Ishikawa (cell line): ENCODE measurements at regions not wholly inside any gene's neighbourhood (a gene's known extent, or its start where the extent isn't known, plus 50 kb on each side); places are given as distances from the start of the nearest gene placed in this dataset.

Source experiments
- CEBPB ChIP-seq: IDR thresholded peaks from 2 replicates; pipeline ENCODE4 v1.6.1; 2012
- CREB1 ChIP-seq: IDR thresholded peaks from 2 replicates; pipeline ENCODE4 v1.6.1; 2012; ENCODE audit warnings: low read depth
- EGR1 ChIP-seq: IDR thresholded peaks from 2 replicates; pipeline ENCODE4 v1.6.1; 2012
- EP300 ChIP-seq: IDR thresholded peaks from 2 replicates; pipeline ENCODE4 v1.6.1; 2012; ENCODE audit warnings: borderline replicate concordance
- FOXM1 ChIP-seq: IDR thresholded peaks from 2 replicates; pipeline ENCODE4 v1.6.1; 2012; ENCODE audit warnings: low read depth, borderline replicate concordance
- MAX ChIP-seq: IDR thresholded peaks from 2 replicates; pipeline ENCODE4 v1.6.1; 2012
- NFIC ChIP-seq: IDR thresholded peaks from 2 replicates; pipeline ENCODE4 v1.6.1; 2012
- RAD21 ChIP-seq: IDR thresholded peaks from 2 replicates; pipeline ENCODE4 v1.6.1; 2012; ENCODE audit warnings: low read depth
- TAF1 ChIP-seq: IDR thresholded peaks from 2 replicates; pipeline ENCODE4 v1.6.1; 2012; ENCODE audit warnings: low read depth, mild to moderate bottlenecking
- TCF12 ChIP-seq: IDR thresholded peaks from 2 replicates; pipeline ENCODE4 v1.6.1; 2012; ENCODE audit warnings: low read depth
- TEAD4 ChIP-seq: IDR thresholded peaks from 2 replicates; pipeline ENCODE4 v1.6.1; 2012
- USF1 ChIP-seq: IDR thresholded peaks from 2 replicates; pipeline ENCODE4 v1.6.1; 2012
- YY1 ChIP-seq: IDR thresholded peaks from 2 replicates; pipeline ENCODE4 v1.6.1; 2012; ENCODE audit warnings: low read depth
- ZBTB7A ChIP-seq: IDR thresholded peaks from 2 replicates; pipeline ENCODE4 v1.6.1; 2012; ENCODE audit warnings: low read depth
- TF ChIP-seq, protein P1 (sequence below): IDR thresholded peaks from 2 replicates; pipeline ENCODE4 v1.6.1; 2012; ENCODE audit warnings: low read depth, mild to moderate bottlenecking

GRCh38 chr6:156694679-156695078 lies 82.5 kb upstream of the ARID1B start:
- TF ChIP-seq YY1 (no peak), EGR1 (no peak), CREB1 (no peak), CEBPB (no peak), ZBTB7A (no peak)
- TF ChIP-seq, protein P1, sequence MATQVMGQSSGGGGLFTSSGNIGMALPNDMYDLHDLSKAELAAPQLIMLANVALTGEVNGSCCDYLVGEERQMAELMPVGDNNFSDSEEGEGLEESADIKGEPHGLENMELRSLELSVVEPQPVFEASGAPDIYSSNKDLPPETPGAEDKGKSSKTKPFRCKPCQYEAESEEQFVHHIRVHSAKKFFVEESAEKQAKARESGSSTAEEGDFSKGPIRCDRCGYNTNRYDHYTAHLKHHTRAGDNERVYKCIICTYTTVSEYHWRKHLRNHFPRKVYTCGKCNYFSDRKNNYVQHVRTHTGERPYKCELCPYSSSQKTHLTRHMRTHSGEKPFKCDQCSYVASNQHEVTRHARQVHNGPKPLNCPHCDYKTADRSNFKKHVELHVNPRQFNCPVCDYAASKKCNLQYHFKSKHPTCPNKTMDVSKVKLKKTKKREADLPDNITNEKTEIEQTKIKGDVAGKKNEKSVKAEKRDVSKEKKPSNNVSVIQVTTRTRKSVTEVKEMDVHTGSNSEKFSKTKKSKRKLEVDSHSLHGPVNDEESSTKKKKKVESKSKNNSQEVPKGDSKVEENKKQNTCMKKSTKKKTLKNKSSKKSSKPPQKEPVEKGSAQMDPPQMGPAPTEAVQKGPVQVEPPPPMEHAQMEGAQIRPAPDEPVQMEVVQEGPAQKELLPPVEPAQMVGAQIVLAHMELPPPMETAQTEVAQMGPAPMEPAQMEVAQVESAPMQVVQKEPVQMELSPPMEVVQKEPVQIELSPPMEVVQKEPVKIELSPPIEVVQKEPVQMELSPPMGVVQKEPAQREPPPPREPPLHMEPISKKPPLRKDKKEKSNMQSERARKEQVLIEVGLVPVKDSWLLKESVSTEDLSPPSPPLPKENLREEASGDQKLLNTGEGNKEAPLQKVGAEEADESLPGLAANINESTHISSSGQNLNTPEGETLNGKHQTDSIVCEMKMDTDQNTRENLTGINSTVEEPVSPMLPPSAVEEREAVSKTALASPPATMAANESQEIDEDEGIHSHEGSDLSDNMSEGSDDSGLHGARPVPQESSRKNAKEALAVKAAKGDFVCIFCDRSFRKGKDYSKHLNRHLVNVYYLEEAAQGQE = no peak

- TF ChIP-seq, protein P1 = no peak
- TF ChIP-seq TAF1 (no peak), MAX (no peak), RAD21 (no peak), NFIC (no peak), CEBPB (no peak), EP300 (no peak), YY1 (no peak), CREB1 (no peak), TEAD4 (no peak)
These were observed 86.2 kb upstream of the ARID1B start for GRCh38 chr6:156691018-156691417.

DNA sequence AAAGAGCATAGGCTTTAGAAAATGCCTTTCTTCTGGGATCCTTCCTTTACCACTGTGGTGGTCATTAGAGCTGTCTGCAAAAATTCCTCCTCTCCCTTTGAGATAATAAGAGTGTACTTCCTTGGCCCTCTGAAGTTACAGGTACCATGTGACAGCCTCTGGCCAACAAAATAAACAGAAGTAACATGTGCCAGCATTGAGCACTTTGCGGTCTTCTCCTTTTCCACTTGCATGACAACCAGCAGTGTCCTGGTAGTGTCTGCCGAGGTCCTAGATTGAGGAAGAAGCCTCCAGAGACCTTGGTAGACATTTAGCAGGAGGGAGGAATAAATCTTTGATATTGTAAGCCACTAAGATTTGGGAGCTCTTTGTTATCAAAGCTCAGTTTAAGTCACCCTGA lies 87.5 kb upstream of the ARID1B start:
- TF ChIP-seq EP300 = no peak
- no peak for TF ChIP-seq ZBTB7A
- no peak for TF ChIP-seq USF1
- TF ChIP-seq FOXM1 = no peak
- no peak for TF ChIP-seq CEBPB
- TF ChIP-seq TAF1 = no peak
- no peak for TF ChIP-seq RAD21

- no peak for TF ChIP-seq TEAD4
- no peak for TF ChIP-seq NFIC
- TF ChIP-seq USF1 = no peak
- no peak for TF ChIP-seq ZBTB7A
- no peak for TF ChIP-seq CREB1
- no peak for TF ChIP-seq MAX
- TF ChIP-seq EGR1 = no peak
- TF ChIP-seq RAD21 = no peak
These were observed 88.6 kb upstream of the ARID1B start for GRCh38 chr6:156688620-156688971.

- TF ChIP-seq CREB1 (no peak), TCF12 (no peak), ZBTB7A (0 out of 2 replicates have a peak, but pooled peaks have one; percentile 45), EGR1 (no peak)
These were observed 89.2 kb upstream of the ARID1B start for GRCh38 chr6:156687789-156688619.

- TF ChIP-seq TCF12 (peak; percentile 26; the same call in 1 of the 2 replicates), YY1 (0 out of 2 replicates have a peak, but pooled peaks have one; percentile 34), MAX (peak; percentile 93), TAF1 (peak; percentile 57), RAD21 (no peak), NFIC (peak; percentile 32; the same call in 1 of the 2 replicates), TEAD4 (peak; percentile 40; the same call in 1 of the 2 replicates), CREB1 (no peak)
These were observed 90.0 kb upstream of the ARID1B start for GRCh38 chr6:156686995-156687788.
